ENCODE measurements at regions not wholly inside any gene's neighbourhood (a gene's known extent, or its start where the extent isn't known, plus 50 kb on each side); places are given as distances from the start of the nearest gene placed in this dataset.

GRCh38 chr2:104784264-104784663, 69.7 kb upstream of the POU3F3 start:
- intact Hi-C loops (cut with DNase I; ENCODE audit: low total_unique reads), result no loop called here
- no peak overlapping the region for H3K27ac ChIP-seq
- no peaks in the 10 kb centered on the region for H3K36me3 ChIP-seq
- no peaks in the 10 kb centered on the region for H3K4me1 ChIP-seq
- DNase-seq, result no peak
- H3K4me3 ChIP-seq, result no peak overlapping the region
- H3K27me3 ChIP-seq (replicated peaks in 1 of 7), result peaks cover 0 to 17% (median 0%) of the 10 kb centered on the region in 7 donors
- H3K9me3 ChIP-seq, result no peaks in the 10 kb centered on the region
- TF ChIP-seq CTCF (IDR thresholded peaks at IDR 0.05 in 8 of 11, conservative IDR thresholded peaks at IDR 0.05 in 3 of 11) (no peak), POLR2AphosphoS5 (IDR thresholded peaks at IDR 0.05) (no peak), POLR2A (IDR thresholded peaks at IDR 0.05) (no peak)
- 87 to 95% (median 88%) methylated on average over 3 of the region's 3 CpGs for WGBS, 5 donors

- no peaks in the 10 kb centered on the region for H3K36me3 ChIP-seq
- intact Hi-C loops (cut with DNase I; ENCODE audit: low total_unique reads), result no loop called here
- H3K4me1 ChIP-seq, result no peaks in the 10 kb centered on the region
- TF ChIP-seq CTCF (IDR thresholded peaks at IDR 0.05 in 8 of 11, conservative IDR thresholded peaks at IDR 0.05 in 3 of 11) (no peak), POLR2AphosphoS5 (IDR thresholded peaks at IDR 0.05) (no peak), POLR2A (IDR thresholded peaks at IDR 0.05) (no peak)
- H3K9me3 ChIP-seq, result no peaks in the 10 kb centered on the region
- no peak overlapping the region for H3K4me3 ChIP-seq
- H3K27me3 ChIP-seq (replicated peaks in 1 of 7), result peaks cover 0 to 26% (median 0%) of the 10 kb centered on the region in 7 donors
- no peak for DNase-seq
- WGBS, 5 donors, result 76 to 90% (median 87%) methylated on average over 8 of the region's 8 CpGs
- H3K27ac ChIP-seq, result no peak overlapping the region
Measured at GRCh38 chr2:104786204-104786603, 67.7 kb upstream of the POU3F3 start.

- TF ChIP-seq CTCF (IDR thresholded peaks at IDR 0.05 in 8 of 11, conservative IDR thresholded peaks at IDR 0.05 in 3 of 11), result no peak
- no peak for TF ChIP-seq POLR2A (IDR thresholded peaks at IDR 0.05)
- no peak for TF ChIP-seq POLR2AphosphoS5 (IDR thresholded peaks at IDR 0.05)
- no peak overlapping the region for H3K27ac ChIP-seq
- DNase-seq, result no peak
- H3K36me3 ChIP-seq, result no peaks in the 10 kb centered on the region
- no peak overlapping the region for H3K4me3 ChIP-seq
- H3K27me3 ChIP-seq (replicated peaks in 1 of 7), result peaks cover 0 to 26% (median 0%) of the 10 kb centered on the region in 7 donors
- intact Hi-C loops (cut with DNase I; ENCODE audit: low total_unique reads), result no loop called here
- 0 to 29% (median 20%) methylated on average over 2 of the region's 2 CpGs for WGBS, 5 donors
- H3K9me3 ChIP-seq, result no peaks in the 10 kb centered on the region
- H3K4me1 ChIP-seq, result no peaks in the 10 kb centered on the region
Measured at GRCh38 chr2:104786821-104787220, 67.1 kb upstream of the POU3F3 start.

GRCh38 chr2:104787298-104788065, 66.4 kb upstream of the POU3F3 start:
- H3K9me3 ChIP-seq, result no peaks in the 10 kb centered on the region
- no peak overlapping the region for H3K27ac ChIP-seq
- DNase-seq, result no peak
- peaks cover 0 to 32% (median 0%) of the 10 kb centered on the region in 7 donors for H3K27me3 ChIP-seq (replicated peaks in 1 of 7)
- TF ChIP-seq POLR2AphosphoS5 (IDR thresholded peaks at IDR 0.05), result no peak
- TF ChIP-seq POLR2A (IDR thresholded peaks at IDR 0.05), result no peak
- no peak for TF ChIP-seq CTCF (IDR thresholded peaks at IDR 0.05 in 8 of 11, conservative IDR thresholded peaks at IDR 0.05 in 3 of 11)
- intact Hi-C loops (cut with DNase I; ENCODE audit: low total_unique reads), result no loop called here
- no peak overlapping the region for H3K4me3 ChIP-seq
- 56 to 75% (median 68%) methylated on average over 8 of the region's 8 CpGs for WGBS, 5 donors
- no peaks in the 10 kb centered on the region for H3K4me1 ChIP-seq
- H3K36me3 ChIP-seq, result no peaks in the 10 kb centered on the region

All from spleen (tissue), 11 donors.